GM10266 (cell line): ENCODE measurements at regions not wholly inside any gene's neighbourhood (a gene's known extent, or its start where the extent isn't known, plus 50 kb on each side); places are given as distances from the start of the nearest gene placed in this dataset.
A peak's percentile ranks its signal among the peaks of the same experiment; 100 is the strongest.

ENCODE experiments used
- DNase-seq: peaks from one replicate; pipeline ENCODE4 v3.0.0; 2012; ENCODE audit errors: extremely low spot score
- CTCF ChIP-seq: IDR thresholded peaks from 2 replicates; pipeline ENCODE4 v1.5.1; 2012; ENCODE audit warnings: mild to moderate bottlenecking, low read depth; ENCODE audit not compliant: control insufficient read depth, insufficient read depth; ENCODE audit errors: missing control alignments

- no peak for TF ChIP-seq CTCF
- DNase-seq: no peak
These were observed 92.7 kb downstream of the PCSK1 start for GRCh38 chr5:96340357-96340756.

GRCh38 chr5:96339862-96340261, 93.2 kb downstream of the PCSK1 start:
- DNase-seq: no peak
- no peak for TF ChIP-seq CTCF

GRCh38 chr5:96338624-96339415, 94.2 kb downstream of the PCSK1 start:
- no peak for TF ChIP-seq CTCF
- no peak for DNase-seq

- TF ChIP-seq CTCF: no peak
- peak; percentile 7 for DNase-seq
These were observed 95.0 kb downstream of the PCSK1 start for GRCh38 chr5:96338091-96338490.

- no peak for DNase-seq
- no peak for TF ChIP-seq CTCF
These were observed 95.8 kb downstream of the PCSK1 start for GRCh38 chr5:96337048-96337781.

GRCh38 chr5:96336351-96336985, 96.6 kb downstream of the PCSK1 start:
- DNase-seq: peak; percentile 37
- TF ChIP-seq CTCF: peak; percentile 79
